Brain microvascular endothelial cell (primary cell): ENCODE measurements at regions not wholly inside any gene's neighbourhood (a gene's known extent, or its start where the extent isn't known, plus 50 kb on each side); places are given as distances from the start of the nearest gene placed in this dataset.
"Not testable (repeated sequence)": the region's sequence is repeated elsewhere in the genome, so short reads cannot be mapped to it uniquely, and the experiment has no call there.

Experiments
- DNase-seq: peaks from one replicate; pipeline ENCODE4 v3.0.0-alpha.2; 2020
- H3K27ac ChIP-seq: fragments of 250-450 bp; sonication (Bioruptor Pico); 2 replicates; pipeline ENCODE4 v1.5.1; 2020; ENCODE audit warnings: mild to moderate bottlenecking, moderate library complexity
- H3K27me3 ChIP-seq: fragments of 250-450 bp; sonication (Bioruptor Pico); replicated peaks from 2 replicates; pipeline ENCODE4 v1.5.1; 2020; ENCODE audit warnings: mild to moderate bottlenecking
- H3K36me3 ChIP-seq: fragments of 250-450 bp; sonication (Bioruptor Pico); replicated peaks from 2 replicates; pipeline ENCODE4 v1.5.1; 2020; ENCODE audit warnings: mild to moderate bottlenecking
- H3K4me3 ChIP-seq: 2 replicates; pipeline ENCODE4 v1.5.1; 2011; ENCODE audit warnings: low read depth, mild to moderate bottlenecking, control low read depth, low read length, moderate library complexity
- in situ Hi-C: cut with HindIII; loops from 2 replicates; pipeline ENCODE4 v1.10.0; 2017; ENCODE audit warnings: low sequenced_read_pairs, low pct_ligation_motif_present
- TF ChIP-seq, protein P1 (sequence below): IDR thresholded peaks from 2 replicates; pipeline ENCODE4 v1.5.1; 2011; ENCODE audit warnings: low read depth, mild to moderate bottlenecking, moderate library complexity, low read length, control low read depth, inconsistent platforms; ENCODE audit errors: missing control alignments

DNA sequence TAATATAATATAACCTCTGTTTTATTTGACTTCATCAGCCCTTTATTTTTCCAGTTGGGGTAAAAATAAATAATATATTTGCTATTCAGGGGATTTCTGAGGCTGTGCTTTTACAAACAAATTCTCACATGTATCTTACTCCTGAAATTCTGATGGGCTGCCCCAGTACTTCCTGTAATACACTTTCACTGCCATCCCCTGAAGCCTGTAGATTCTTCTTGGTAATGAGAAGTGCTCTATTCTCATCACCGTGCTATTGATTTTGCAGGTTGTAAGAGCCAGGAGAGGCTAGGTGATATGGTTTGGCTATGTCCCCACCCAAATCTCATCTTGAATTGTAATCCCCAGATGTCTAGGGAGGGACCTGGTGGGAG, 91.9 kb upstream of the CEP78 start:
- in situ Hi-C loops: no loop called here
- Histone ChIP-seq H3K4me3 (no peak overlapping the region), H3K36me3 (no peaks in the 10 kb centered on the region), H3K27ac (no peak overlapping the region), H3K27me3 (no peaks in the 10 kb centered on the region)
- TF ChIP-seq, protein P1, sequence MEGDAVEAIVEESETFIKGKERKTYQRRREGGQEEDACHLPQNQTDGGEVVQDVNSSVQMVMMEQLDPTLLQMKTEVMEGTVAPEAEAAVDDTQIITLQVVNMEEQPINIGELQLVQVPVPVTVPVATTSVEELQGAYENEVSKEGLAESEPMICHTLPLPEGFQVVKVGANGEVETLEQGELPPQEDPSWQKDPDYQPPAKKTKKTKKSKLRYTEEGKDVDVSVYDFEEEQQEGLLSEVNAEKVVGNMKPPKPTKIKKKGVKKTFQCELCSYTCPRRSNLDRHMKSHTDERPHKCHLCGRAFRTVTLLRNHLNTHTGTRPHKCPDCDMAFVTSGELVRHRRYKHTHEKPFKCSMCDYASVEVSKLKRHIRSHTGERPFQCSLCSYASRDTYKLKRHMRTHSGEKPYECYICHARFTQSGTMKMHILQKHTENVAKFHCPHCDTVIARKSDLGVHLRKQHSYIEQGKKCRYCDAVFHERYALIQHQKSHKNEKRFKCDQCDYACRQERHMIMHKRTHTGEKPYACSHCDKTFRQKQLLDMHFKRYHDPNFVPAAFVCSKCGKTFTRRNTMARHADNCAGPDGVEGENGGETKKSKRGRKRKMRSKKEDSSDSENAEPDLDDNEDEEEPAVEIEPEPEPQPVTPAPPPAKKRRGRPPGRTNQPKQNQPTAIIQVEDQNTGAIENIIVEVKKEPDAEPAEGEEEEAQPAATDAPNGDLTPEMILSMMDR: no peak
- no peak for DNase-seq

DNA sequence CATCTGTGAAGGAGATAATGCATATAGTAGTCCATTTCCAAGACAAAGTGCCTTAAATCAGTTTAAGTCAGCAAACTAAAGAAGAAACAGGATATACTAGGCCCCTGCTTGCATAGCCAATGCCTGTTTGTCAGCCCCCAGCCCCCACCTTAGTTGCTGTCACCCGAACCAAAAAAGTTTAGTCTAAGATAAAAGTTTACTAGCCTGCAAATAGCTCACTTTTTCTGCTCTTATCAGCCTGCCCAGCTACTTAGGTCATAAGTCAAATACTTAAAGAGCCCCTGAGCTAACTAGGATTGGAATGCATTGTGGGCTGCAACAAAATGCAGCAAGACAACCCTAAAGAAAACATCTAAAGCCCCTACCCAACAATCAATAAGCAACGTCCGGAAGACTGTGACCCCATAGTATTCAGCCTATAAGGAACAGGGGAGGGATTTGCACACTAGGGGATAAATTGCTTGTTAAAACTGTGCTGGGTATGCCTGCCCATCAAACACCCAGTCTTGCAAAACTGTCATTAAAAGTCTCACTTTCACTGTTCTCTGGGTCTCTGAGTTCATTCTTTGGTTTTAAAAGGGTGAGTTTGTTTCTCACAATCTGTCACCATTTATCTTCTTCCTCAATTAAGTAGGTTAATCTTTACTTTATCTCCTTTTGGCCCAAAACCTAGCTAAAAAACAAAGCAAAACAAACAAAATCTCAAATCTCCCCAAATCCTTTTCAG, 92.4 kb upstream of the CEP78 start:
- no peaks in the 10 kb centered on the region for H3K27me3 ChIP-seq
- no peak overlapping the region for H3K27ac ChIP-seq
- TF ChIP-seq, protein P1: no peak
- no peaks in the 10 kb centered on the region for H3K36me3 ChIP-seq
- no peak overlapping the region for H3K4me3 ChIP-seq
- in situ Hi-C loops: no loop called here
- no peak for DNase-seq

DNA sequence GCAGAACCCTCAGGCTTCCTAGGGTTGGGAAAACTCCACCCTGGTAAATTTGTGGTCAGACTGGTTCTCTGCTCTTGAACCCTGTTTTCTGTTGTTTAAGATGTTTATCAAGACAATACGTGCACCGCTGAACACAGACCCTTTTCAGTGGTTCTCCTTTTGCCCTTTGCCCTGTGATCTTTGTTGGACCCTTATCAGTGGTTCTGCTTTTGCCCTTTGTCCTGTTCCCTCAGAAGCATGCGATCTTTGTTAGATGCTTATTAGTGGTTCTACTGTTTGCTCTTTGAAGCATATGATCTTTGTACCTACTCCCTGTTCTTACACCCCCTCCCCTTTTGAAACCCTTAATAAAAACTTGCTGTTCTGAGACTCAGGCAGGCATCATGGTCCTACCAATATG, 93.6 kb upstream of the CEP78 start:
- H3K27me3 ChIP-seq, in situ Hi-C loops, H3K27ac ChIP-seq, H3K4me3 ChIP-seq, DNase-seq, H3K36me3 ChIP-seq: not testable (repeated sequence)

DNA sequence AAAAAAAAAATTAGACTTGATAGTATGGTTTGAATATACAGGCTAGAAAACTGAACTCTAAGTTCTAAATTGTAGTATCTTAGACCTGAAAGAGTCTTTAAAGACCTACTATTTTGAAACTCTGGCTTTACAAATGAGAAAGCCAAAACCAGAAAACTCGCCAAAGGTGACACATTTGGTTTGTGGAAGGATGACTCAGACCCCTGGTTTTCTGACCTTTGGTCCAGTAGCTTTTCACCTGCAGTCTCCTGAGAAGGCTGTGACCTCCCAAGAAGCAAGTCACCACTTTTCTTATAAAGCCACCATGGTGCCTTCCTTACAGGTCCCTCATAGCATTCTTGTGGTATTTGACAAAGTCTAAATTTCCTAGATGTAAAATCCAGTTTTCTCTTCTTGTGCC, 102.1 kb upstream of the CEP78 start:
- Histone ChIP-seq H3K27ac (no peak overlapping the region), H3K27me3 (no peaks in the 10 kb centered on the region), H3K4me3 (no peak overlapping the region), H3K36me3 (no peaks in the 10 kb centered on the region)
- in situ Hi-C loops: no loop called here
- no peak for DNase-seq
- TF ChIP-seq, protein P1: no peak

DNA sequence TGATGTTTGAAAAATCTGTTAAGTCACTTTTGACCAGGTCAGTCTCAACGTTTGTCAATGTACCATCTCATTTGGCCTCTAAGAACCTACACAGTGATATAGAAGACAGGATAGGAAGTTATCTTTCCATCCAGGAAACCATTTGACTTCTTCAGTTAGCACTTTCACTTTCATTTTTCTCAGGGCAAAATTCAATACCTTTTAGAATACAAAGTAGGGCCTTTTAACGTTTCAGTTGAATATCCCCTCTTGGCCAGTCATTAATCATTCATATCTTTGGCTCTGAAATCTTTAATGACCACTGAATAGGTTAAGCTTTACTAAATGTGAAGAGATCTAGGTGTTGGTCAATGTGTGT, 101.1 kb upstream of the GNAQ start:
- H3K36me3 ChIP-seq: no peaks in the 10 kb centered on the region
- no peak overlapping the region for H3K27ac ChIP-seq
- H3K4me3 ChIP-seq: no peak overlapping the region
- no peaks in the 10 kb centered on the region for H3K27me3 ChIP-seq
- in situ Hi-C loops: no loop called here
- no peak for DNase-seq
- TF ChIP-seq, protein P1: no peak

DNA sequence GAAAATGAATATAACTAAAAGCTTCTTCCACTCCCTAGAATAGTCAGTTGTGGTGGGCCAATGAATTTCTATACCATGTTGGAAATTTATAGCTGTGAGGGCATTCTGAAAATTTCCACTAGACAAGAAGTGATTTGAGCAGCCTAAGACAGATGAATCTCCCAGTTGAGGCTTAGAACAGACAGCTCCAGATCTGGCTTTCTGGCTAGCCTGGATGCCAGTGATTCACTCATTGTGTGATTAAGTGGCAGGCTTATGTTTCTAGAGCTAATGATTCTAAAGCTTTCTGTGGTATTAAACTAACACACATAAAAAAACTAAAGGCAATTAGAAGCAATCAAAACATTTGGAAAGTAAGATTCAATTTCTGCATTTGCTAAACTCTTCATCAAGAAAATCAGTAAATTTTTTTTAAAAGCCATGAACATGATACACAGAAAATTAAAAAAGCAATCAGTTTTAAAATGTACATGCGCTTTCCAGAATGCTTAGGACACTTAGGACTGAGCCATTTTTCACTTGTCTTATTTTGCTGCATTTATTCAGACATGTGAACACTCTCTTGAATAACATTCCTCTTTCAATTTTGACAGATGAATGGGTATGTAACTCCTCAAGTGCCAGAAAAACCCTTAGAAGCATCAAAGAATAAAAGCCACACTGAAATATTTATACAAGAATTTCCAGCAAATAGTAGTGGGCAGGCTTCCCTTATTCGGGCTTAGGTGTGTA, 100.5 kb upstream of the GNAQ start:
- Histone ChIP-seq H3K4me3 (no peak overlapping the region), H3K27me3 (no peaks in the 10 kb centered on the region), H3K27ac (no peak overlapping the region), H3K36me3 (no peaks in the 10 kb centered on the region)
- TF ChIP-seq, protein P1: no peak
- in situ Hi-C loops: no loop called here
- DNase-seq: peak; percentile 51
